ENCODE measurements at regions not wholly inside any gene's neighbourhood (a gene's known extent, or its start where the extent isn't known, plus 50 kb on each side); places are given as distances from the start of the nearest gene placed in this dataset.

DNA sequence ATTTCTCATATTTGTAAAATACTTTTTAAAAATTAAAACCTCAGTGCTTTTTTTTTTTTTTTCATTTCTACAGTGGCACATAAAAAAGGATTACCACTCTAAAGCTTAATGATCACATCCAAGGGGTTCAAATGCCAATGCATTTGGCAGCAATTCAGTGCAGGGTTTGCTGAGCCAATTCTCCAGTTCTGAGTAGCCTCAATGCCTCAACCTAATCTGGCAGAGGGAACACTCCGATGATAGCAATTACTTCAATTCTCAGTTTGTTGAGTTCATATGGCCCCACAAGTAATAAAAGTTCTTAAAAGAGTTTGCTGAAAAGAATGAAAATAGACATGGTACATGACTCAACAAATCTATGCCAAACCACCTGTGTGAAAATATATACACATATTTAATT, 79.3 kb upstream of the RBMS3 start:
- no peak for DNase-seq

DNA sequence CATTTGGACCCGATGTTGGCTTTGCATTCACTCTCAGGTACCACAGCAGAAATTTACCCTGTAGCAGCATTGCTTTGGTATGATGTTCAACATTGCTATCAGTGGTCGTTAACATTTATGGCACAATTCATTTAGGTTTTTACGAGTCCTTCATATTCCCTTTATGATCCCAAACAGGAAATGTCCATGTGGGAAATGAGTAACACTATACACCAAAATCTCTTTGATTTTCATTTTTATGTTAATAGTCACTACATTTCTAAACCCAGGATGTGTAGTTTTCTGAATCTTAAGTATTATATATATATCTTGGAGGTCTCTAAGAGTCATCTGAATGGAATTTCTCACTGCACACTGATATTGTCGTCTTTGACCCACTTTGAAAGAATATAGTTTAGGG, 78.5 kb upstream of the RBMS3 start:
- DNase-seq = no peak

DNA sequence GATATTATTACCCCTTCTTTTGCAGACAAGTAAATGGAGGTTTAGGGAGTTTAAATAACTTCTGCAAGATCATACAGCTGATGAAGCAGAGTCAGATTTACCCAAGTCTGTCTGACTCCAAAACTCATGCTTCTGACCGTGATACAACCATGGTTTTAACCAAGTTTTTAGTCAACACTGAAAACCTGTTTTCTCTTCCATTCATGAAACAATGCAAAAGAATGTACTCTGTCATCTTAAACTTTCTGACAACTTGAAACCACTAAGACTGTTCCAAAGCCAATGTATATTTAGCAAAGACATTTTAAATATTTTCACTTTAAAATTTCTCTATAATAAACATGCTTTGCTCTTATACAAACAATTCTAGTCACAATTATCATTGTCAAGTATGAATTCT, 77.0 kb upstream of the RBMS3 start:
- DNase-seq = no peak

DNA sequence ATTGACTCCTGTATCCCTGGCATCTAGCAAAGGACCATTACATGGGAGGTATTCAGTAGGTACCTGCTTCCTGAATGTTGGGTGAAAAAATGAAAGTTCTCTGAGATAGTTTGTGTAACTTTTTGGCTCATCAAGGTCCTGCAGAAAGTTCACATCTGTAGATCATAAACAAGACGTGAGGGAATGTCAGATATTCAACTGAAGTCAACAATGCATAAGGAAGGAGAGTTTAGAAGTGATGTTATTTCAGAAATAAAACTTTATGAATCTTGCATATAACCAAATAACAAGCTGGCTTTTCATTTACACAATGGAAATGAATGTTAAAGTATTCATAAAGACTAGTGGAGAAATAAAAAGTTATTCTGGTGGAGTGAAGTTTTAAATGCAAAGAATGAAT, 73.4 kb upstream of the RBMS3 start:
- no peak for DNase-seq

DNA sequence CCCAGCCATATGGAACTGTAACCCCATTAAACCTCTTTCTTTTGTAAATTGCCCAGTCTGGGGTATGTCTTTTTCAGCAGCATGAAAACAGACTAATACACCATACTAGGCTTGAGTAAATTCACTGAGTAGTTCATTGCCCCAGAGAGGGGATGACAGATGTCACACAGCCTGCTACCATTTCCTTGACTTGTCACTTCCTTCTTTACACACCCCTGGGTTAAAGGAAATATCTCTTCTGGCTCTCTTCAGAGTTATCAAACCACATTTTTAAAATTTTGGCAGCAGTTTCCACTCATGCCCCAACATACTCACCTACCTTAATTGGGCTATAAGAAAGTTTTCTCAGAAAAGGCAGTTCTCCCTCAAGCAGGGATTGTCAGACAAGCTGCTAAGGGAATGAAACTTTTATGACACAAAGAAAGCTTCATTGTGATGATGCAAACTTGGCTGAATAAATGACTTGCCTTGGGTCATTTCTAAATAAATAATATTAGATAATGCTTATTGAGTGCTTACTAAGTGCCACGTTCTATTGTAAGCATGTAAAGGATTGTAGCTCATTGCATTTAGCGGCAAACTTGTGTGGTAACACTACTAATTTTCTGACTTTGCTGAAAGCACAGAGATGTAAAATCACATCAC, 68.0 kb upstream of the RBMS3 start:
- no peak for DNase-seq

DNA sequence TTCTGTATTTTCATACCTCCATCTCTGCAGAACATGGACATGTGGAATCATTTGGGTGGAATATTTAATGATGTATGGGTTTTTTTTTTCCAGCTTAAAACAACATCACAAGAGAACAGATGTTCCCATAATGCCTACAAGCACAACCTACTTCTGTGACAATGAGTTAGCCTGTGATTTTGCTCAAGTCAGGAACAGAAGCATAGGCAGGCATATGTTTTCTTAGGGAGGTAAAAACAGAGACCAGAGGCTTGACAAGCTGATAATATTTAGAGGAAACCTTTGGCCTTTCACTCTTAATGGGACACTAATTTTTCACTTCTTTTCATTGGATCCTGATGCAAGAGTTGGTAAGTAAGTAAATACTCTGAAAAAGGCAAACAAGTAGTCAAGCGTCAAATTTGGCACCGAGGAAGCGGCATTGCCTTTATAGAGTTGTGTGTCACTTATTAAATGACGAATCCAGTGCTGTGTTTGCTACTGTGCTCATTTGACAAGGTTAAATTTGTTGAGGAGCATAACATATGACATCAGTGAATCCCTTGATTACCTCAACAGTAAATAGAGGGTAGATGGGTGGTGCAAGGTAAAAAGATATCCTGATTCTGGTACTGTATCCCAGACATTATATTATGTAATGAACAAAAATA, 66.7 kb upstream of the RBMS3 start:
- no peak for DNase-seq

DNA sequence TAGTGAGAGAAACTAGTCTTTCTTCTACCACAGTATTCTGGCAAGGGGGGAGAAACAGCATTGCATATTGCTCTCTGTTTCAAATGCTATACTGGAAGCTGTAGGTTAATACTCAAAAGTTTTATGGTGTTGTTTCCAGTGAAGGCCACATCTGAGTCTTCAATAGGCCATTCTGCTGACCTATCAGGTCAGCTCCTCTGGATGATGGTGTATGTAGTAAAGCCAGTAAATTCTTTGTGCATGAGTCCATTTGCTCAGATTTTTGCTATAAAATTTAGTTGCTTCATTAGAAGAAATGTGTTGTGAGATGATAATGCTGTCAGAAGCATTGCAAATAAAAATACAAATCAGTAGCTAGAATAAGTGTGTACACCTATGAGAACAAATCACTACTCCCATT, 64.9 kb upstream of the RBMS3 start:
- no peak for DNase-seq

DNA sequence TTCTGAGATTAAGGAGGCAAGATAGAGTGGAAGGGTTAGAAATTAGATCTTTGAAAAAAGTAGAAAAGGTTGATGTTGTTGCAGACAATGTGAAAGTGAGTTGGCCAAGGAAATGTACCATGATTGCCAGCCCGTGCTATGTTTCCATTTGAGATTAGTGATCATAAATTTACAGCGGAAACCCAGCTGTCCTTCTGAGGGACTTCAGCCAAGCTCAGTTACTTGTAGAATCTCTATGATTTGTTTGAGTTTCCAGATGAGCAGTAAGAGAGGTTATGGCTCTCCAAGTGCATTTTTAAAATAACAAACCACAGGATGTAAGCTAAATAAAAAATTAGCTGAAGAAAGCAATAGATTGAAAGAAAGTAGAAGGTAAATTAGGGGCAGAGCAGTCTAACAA, 54.2 kb upstream of the RBMS3 start:
- no peak for DNase-seq

DNA sequence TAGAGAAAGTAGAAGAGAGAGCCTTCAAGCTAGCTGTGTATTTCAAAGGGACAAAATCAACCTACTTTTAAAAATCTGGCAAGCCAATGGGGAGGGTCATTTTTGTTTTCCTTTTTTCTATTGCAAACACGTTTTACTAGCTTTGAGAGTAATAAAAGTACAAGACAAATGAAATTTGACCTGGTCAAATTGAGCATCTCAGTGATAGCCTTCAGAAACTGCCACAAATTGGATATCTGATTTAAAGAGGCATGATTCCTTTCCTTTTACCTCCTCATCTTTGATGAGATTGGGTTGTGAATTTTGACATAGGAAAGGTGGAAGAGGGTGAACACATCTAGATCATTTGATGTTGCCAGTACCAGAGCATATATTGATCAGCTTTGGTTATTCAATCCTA, 53.6 kb upstream of the RBMS3 start:
- DNase-seq = no peak

Data from DMS153 (cell line).